Activated T-helper 17 cell treated with anti-CD3 and anti-CD28 coated beads, Interleukin-2, amount 50 U/mL, for 72 hours (primary cell): ENCODE measurements at regions not wholly inside any gene's neighbourhood (a gene's known extent, or its start where the extent isn't known, plus 50 kb on each side); places are given as distances from the start of the nearest gene placed in this dataset.
A peak's percentile ranks its signal among the peaks of the same experiment; 100 is the strongest.

ENCODE experiments used
- ATAC-seq: fragments of 150-1000 bp; cut with Tn5 transposase; replicated peaks from 2 replicates; pipeline ENCODE4 v1.10.0; 2021; ENCODE audit warnings: mild to moderate bottlenecking, moderate library complexity
- H3K27ac Mint-ChIP-seq: one replicate; pipeline ENCODE4 v1.8.0; 2022; ENCODE audit warnings: mixed read lengths
- H3K27me3 Mint-ChIP-seq: one replicate; pipeline ENCODE4 v1.8.0; 2022; ENCODE audit warnings: mixed read lengths
- H3K36me3 Mint-ChIP-seq: one replicate; pipeline ENCODE4 v1.8.0; 2022; ENCODE audit warnings: low read depth, mild to moderate bottlenecking, mixed read lengths
- H3K4me1 Mint-ChIP-seq: one replicate; pipeline ENCODE4 v1.8.0; 2022; ENCODE audit warnings: mixed read lengths
- H3K4me3 Mint-ChIP-seq: one replicate; pipeline ENCODE4 v1.8.0; 2022; ENCODE audit warnings: mild to moderate bottlenecking, mixed read lengths
- H3K9me3 Mint-ChIP-seq: one replicate; pipeline ENCODE4 v1.8.0; 2022; ENCODE audit warnings: mixed read lengths

DNA sequence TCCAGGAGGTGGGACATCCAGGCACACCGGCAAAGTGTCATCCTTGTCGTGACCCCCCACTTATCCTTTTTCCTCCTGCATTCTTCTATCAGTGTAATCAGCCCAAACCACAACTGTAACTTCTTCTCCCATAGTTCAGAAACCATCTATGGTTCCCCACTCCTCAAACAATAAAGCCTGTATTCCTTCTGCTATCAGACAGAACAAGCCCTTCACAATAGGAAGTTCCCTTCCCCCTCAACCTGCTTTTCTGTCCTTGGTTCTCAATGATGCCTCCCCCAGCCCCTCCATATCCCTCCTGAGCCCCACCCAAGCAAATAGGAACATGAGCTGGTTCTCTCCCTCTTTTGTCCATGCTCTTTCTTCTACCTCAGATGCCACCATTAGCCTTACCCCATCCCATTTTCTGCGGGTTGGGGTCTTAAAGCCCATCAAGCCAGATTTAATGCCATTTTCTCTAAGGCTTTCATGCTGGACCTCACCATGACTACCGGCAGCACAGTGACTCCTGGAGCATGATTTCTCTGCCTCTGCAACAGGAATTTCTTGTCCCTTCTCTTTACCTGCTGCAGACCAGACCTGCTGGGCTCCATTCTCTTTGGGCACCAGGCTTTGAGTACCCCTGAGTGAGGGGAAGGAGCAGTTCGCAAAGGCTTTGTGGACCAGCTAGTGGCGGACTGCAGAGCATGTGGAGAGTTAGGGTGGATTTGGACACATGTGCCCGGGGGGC lies 92.8 kb upstream of the PAX2 start:
- Mint-ChIP-seq H3K9me3 (no peaks in the 10 kb centered on the region), H3K4me3 (no peak overlapping the region), H3K27me3 (peaks cover 62% of the 10 kb centered on the region), H3K27ac (no peak overlapping the region), H3K4me1 (peaks cover 27% of the 10 kb centered on the region), H3K36me3 (peaks cover 11% of the 10 kb centered on the region)
- no peak for ATAC-seq

DNA sequence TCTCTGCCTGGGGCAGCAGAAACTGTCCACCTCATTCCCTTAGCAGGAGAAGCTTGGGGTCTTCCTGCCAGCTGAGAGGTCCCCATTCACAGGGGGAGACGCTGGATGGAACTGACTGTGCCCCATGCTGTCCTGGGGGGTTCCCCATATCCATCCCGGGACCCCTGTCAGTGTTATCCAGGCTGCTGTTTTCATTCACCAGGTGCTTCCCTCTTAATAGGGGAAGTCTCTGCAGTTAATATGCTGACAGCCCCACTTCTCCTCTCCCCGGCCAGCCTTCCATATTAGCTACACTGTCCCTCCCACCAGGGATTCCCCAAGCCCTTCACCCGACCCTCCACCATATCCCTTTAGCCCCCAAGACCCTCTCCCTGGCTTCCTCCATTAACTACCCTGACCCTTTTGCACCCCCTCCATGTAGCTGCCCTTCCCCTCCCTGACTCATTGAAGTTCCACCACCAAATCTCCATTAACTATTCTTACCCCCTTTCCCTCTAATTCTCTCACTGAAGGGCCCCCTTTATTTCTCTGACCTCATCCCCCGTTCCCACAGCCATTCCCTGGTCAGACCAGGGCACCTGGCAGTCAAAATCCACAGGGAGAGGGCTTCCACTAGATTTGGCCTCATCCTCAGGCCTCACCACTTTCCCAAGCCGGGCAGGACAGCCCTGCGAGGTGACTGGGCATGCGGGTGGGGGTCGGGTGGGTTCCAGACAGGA lies 92.0 kb upstream of the PAX2 start:
- no peaks in the 10 kb centered on the region for H3K9me3 Mint-ChIP-seq
- H3K36me3 Mint-ChIP-seq = peaks cover 11% of the 10 kb centered on the region
- peak overlapping the region; percentile 84 for H3K4me3 Mint-ChIP-seq
- no peak for ATAC-seq
- H3K27ac Mint-ChIP-seq = no peak overlapping the region
- H3K4me1 Mint-ChIP-seq = peaks cover 27% of the 10 kb centered on the region
- H3K27me3 Mint-ChIP-seq = peaks cover 65% of the 10 kb centered on the region

DNA sequence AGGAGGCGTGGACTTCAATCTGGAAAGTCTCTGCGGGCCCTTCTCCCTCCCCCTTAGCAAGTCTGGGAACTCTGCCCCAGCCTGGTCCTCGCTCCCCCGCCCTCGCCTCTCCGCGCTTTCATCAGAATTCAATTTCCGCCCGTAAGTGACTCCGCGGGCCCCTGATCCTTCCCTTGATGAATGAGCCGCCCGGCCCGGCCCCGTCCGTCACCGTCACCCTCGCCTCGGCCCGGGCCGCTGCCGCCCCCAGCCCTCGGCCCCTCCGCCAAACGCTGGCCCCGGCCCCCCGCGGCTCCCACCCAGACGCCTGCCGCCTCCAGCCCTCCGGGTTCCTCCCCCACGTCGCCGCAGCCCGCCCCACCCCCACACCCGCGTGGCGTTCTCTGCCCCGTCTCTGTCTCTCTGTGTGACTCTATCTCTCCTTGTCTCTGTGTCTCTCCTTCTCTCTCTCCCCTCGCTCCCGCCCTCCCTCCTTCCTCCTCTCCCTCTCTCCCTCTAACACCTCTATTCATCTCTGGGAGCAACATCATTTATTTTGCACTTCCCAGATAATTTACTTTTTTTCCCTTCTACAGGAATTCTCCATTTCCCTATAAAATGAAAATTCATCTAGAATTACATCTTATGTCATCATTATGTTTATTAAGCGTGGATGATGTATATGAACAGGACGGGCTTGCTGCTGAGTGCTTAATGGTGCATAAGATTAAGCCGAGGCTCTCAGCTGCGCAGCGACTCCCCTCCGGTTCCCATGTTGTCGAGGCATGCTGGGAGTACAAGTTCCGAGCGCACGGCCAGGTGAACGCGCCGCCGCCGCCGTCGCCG lies 91.2 kb upstream of the PAX2 start:
- H3K27ac Mint-ChIP-seq = no peak overlapping the region

DNA sequence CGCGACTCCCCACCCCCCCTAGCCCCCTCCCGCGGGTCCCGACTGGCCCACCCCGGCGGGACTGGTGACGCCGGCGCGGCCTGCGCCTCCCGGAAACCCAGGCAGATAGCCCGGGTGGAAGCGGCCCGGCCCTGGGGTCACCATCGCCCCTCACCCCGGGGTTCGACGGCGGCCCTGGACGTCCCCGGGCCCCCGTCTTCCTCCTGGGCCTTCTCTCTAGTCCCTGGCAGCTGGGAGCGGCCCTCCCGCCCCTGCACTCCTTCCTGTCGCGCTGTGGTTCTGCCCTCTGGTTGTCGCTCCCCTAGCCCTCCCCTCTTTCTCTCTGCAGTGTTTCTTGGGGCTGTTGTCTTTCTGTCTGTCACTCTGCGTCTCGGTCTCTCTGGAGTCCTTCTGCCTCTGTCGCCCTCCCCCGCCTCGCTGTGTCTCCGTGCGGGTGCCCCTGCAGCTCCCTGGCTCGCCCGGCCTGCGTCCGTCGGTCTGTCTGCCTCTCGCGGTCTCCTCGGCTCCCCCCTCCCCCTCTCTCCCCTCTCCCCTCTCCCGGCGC lies 90.5 kb upstream of the PAX2 start:
- Mint-ChIP-seq H3K27me3 (peaks cover 64% of the 10 kb centered on the region), H3K27ac (no peak overlapping the region), H3K4me3 (peak overlapping the region; percentile 84), H3K4me1 (peaks cover 31% of the 10 kb centered on the region), H3K9me3 (no peaks in the 10 kb centered on the region), H3K36me3 (peaks cover 11% of the 10 kb centered on the region)
- ATAC-seq = peak; percentile 53

More for the DNA sequence above, 91.2 kb upstream of the PAX2 start:
- Mint-ChIP-seq H3K9me3 (no peaks in the 10 kb centered on the region), H3K4me3 (peak overlapping the region; percentile 84), H3K4me1 (peaks cover 29% of the 10 kb centered on the region), H3K27me3 (peaks cover 63% of the 10 kb centered on the region), H3K36me3 (peaks cover 11% of the 10 kb centered on the region)
- ATAC-seq = peak; percentile 52

DNA sequence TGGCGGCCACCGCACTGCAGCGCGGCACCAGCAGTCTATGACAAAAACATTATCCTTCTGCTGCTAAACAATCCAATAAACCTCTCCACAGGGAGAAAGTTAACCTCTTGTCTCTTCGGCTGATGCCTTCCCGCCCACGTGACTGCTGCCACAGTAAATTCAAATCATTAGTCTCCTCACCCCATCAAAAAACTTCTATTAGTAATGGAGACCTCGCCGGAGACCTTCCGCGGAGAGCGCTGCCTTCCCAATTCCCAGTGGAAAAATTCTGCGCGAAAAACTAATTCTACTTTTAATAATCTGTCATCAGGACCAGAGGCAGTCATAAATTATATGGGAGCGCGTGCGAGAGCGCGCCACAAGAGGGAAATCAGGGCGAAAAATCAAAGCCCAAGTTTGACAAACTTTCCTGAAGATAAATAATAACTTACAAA lies 90.0 kb upstream of the PAX2 start:
- ATAC-seq = no peak
- Mint-ChIP-seq H3K9me3 (no peaks in the 10 kb centered on the region), H3K4me3 (peak overlapping the region; percentile 84), H3K27me3 (peaks cover 65% of the 10 kb centered on the region), H3K4me1 (peaks cover 31% of the 10 kb centered on the region), H3K36me3 (peaks cover 11% of the 10 kb centered on the region), H3K27ac (no peak overlapping the region)

DNA sequence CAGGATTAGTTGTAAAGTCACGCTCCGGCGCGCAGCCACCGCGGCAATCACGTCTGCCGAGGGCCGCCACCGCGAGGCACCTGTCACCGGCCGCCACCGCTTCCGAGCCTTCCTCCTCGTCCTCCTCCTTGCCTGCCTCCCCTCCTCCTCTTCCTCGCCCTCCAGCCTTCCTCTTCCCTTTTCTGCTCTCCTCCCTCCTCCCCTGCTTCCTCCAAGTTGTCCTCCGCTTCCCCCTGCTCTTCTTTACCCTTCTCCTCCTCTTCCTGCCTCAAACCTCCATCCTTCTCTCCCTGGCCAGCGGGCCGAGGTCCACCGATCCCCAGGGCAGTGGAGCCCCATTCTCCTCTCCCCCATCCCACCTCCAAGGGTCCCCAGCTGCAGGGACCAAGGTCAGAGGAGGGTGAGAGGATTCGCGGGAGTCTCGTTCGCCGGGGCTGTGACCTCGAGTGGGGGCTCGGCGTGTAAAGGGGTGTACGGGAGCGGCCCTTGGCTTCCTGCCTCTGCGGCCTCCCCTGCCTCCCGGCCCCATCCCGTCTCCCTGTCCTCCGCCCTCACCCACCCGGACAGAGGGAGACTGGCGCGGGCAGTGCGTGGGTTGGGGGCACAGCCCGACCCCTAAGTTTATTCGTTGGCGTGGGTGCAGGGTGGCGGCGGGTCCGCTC lies 89.5 kb upstream of the PAX2 start:
- no peak overlapping the region for H3K27ac Mint-ChIP-seq
- no peak for ATAC-seq
- H3K27me3 Mint-ChIP-seq = peaks cover 70% of the 10 kb centered on the region
- peaks cover 11% of the 10 kb centered on the region for H3K36me3 Mint-ChIP-seq
- no peaks in the 10 kb centered on the region for H3K9me3 Mint-ChIP-seq
- H3K4me1 Mint-ChIP-seq = peaks cover 31% of the 10 kb centered on the region
- peak overlapping the region; percentile 84 for H3K4me3 Mint-ChIP-seq

DNA sequence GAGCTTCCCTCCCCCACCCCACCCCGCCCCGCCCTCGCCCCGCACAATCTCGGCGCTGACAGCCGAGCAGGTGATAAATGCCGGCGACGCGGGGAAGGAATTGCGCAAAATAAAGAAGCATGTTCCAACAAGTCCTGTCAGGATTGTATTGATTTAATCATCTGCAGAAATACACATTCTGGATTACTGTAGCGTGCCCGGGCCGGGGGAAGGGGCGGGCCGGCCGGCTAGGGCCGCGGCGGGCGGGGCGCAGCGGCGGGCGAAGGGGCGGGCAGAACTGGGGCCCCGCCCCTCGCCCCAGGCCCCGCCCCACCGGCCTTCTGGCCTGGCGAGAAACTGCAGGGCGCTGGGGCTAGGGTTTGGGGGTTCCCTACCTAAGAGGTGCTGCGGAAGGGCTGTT lies 88.9 kb upstream of the PAX2 start:
- Mint-ChIP-seq H3K4me3 (no peak overlapping the region), H3K4me1 (peaks cover 31% of the 10 kb centered on the region), H3K36me3 (peaks cover 11% of the 10 kb centered on the region), H3K27ac (no peak overlapping the region), H3K27me3 (peaks cover 75% of the 10 kb centered on the region), H3K9me3 (no peaks in the 10 kb centered on the region)
- no peak for ATAC-seq

DNA sequence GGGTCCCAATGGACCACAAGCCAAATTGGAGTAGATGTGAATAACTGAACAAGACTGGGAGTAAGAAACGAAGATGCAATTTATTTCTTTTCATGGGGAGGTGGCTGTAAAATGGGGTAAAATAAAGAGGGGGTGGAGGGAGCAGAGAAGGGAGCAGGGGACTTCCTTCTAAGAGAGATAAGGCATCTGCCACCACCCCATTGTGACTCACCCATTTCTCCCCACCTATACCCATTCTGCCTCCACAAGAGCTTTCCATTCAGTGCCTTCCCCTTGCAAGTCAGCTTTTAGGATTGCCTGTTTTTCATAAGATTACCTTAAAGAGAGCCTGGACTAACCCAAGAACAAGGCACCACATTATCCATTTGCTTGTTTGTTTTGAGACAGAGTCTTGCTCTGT lies 87.1 kb upstream of the PAX2 start:
- no peak for ATAC-seq
- Mint-ChIP-seq H3K9me3 (no peaks in the 10 kb centered on the region), H3K4me3 (no peak overlapping the region), H3K36me3 (peaks cover 11% of the 10 kb centered on the region), H3K4me1 (peaks cover 26% of the 10 kb centered on the region), H3K27ac (no peak overlapping the region), H3K27me3 (peaks cover 78% of the 10 kb centered on the region)

DNA sequence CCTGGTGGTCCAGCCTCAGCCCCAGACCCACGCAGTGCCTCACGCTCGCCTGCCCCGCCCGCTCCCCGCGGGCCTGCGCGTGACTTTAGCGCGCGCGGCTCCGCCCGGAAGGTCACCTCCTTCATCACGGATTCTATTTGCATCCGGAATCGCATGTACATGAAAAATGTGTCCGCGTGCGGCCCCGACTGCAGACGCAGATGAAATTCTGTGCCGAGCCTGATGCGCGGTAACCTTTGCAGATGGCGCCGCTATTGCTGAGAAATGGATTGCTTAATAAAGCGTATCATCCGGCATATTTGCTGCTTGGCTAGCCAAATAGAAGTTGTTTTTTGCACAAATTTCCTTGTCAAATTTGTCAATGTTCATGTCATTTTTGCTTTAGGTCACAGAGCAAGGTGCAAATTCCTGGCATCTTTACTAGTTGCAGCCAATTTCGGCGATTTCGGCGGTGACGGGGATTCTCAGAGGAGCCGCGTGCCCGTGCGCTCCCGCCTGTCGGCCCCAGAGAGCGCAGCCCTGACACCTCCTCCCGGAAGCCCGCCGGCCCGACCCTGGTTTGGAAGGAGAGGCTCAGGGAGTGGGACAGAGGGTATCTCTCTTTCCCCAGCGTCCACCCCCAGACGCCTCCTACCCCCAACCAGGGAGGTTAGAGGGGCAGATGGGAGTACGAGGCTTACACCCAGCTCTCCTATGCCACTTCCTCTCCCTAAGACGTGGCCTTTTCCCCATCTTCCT lies 85.9 kb upstream of the PAX2 start:
- peaks cover 11% of the 10 kb centered on the region for H3K36me3 Mint-ChIP-seq
- H3K27ac Mint-ChIP-seq = no peak overlapping the region
- peaks cover 79% of the 10 kb centered on the region for H3K27me3 Mint-ChIP-seq
- peaks cover 22% of the 10 kb centered on the region for H3K4me1 Mint-ChIP-seq
- H3K9me3 Mint-ChIP-seq = no peaks in the 10 kb centered on the region
- no peak for ATAC-seq
- H3K4me3 Mint-ChIP-seq = no peak overlapping the region

DNA sequence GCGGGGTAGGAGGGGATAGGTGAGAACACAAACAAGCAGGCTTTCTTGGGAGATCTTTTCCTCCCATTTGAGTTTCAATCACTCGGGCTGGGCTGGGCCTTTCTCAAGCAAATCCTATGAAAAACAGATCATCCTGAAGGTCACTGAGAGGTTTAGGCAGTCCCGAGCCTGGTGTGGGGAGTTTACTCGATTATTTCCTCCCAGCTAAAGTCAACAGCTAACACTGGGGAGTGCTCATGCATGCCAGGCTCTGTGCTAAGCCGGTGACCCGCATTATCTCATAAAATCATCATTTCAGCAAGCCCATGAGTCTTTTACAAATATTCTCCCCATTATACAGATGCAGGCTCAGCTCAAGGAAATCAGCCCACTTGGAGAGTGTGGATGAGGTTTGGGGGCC lies 85.0 kb upstream of the PAX2 start:
- Mint-ChIP-seq H3K4me1 (peaks cover 15% of the 10 kb centered on the region), H3K36me3 (peaks cover 6% of the 10 kb centered on the region), H3K9me3 (no peaks in the 10 kb centered on the region), H3K27ac (no peak overlapping the region), H3K4me3 (no peak overlapping the region), H3K27me3 (peaks cover 78% of the 10 kb centered on the region)
- ATAC-seq = no peak

DNA sequence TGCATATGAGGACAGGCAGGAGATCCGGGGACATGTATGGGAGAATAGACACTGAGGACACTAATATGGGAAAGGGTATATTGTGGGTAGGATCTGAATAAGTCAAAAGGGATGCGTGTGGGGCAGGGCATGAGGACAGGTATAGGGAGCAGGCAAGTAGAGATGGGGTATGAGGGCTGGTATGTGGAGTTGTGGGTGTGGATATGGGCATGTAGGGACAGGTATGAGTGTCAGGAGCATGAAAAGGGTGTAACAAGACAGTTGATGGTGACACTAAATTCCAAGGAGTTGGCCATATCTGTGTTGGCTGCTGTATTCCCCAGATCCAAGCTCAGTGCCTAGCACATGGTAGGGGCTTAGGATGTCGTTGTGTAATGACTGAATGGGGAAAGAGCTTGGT lies 84.4 kb upstream of the PAX2 start:
- Mint-ChIP-seq H3K27ac (no peak overlapping the region), H3K4me3 (no peak overlapping the region), H3K4me1 (peaks cover 10% of the 10 kb centered on the region), H3K27me3 (peaks cover 72% of the 10 kb centered on the region), H3K36me3 (no peaks in the 10 kb centered on the region), H3K9me3 (no peaks in the 10 kb centered on the region)
- ATAC-seq = no peak

DNA sequence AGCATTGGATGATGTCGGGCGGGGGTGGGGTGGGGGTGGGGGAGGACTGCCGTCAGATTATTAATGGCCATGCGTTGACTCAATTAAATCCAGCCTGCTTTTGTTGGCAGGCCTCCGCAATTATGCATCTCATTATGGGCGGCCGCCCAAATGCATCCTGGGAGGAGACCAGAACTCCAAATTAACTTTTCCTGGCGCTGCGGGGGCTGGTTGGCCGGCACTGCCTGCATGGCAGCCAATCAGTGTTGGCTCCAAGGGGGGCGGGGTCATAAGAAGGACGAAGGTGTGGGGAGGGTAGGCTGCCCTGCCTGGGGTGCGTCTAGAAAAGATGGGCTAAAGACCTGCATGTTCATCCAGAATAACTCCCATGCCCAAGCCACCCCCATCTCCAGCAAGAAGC lies 83.9 kb upstream of the PAX2 start:
- H3K9me3 Mint-ChIP-seq = no peaks in the 10 kb centered on the region
- ATAC-seq = no peak
- H3K27me3 Mint-ChIP-seq = peaks cover 71% of the 10 kb centered on the region
- no peak overlapping the region for H3K4me3 Mint-ChIP-seq
- H3K36me3 Mint-ChIP-seq = no peaks in the 10 kb centered on the region
- no peak overlapping the region for H3K27ac Mint-ChIP-seq
- peaks cover 10% of the 10 kb centered on the region for H3K4me1 Mint-ChIP-seq

DNA sequence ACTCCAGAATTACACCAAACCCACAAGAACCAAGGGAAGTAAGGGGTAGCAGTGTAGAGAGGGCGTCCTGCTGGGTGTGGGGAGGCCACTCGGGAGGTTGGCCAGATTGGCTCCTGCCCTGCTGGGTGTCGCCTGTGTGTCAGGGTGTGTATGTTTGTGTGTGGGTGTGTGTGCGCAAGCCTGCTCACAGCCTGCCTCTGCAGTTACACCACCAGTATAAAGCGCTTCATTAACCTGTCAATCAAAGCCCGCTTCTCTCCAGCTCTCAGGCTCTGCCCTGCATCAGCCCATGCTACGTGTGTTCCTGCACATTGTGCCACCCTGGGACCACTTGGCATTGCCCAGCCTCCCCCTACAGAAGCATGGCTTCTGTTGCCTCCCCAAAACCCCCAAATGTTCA lies 83.3 kb upstream of the PAX2 start:
- Mint-ChIP-seq H3K9me3 (no peaks in the 10 kb centered on the region), H3K4me3 (no peak overlapping the region)

More for the DNA sequence above, 83.3 kb upstream of the PAX2 start:
- no peak for ATAC-seq
- Mint-ChIP-seq H3K4me1 (peaks cover 9% of the 10 kb centered on the region), H3K36me3 (no peaks in the 10 kb centered on the region), H3K27me3 (peaks cover 69% of the 10 kb centered on the region), H3K27ac (no peak overlapping the region)
